A549 (cell line): ENCODE measurements at regions not wholly inside any gene's neighbourhood (a gene's known extent, or its start where the extent isn't known, plus 50 kb on each side); places are given as distances from the start of the nearest gene placed in this dataset.

Experiments used
- CHD2 ChIP-seq: fragments of 150-350 bp; IDR thresholded peaks from 2 replicates; pipeline ENCODE4 v1.6.1; 2014; ENCODE audit warnings: low read length; ENCODE audit not compliant: partially characterized antibody
- CTCF ChIP-seq: fragments of >200 bp; sonication (Bioruptor Twin); formaldehyde crosslinking; IDR thresholded peaks from 3 replicates; pipeline ENCODE4 v1.5.1; 2016
- GATA3 ChIP-seq: IDR thresholded peaks from 2 replicates; pipeline ENCODE4 v1.6.1; 2012; ENCODE audit warnings: borderline replicate concordance
- JUNB ChIP-seq: fragments of >200 bp; sonication (Bioruptor Twin); formaldehyde crosslinking; IDR thresholded peaks from 2 replicates; pipeline ENCODE4 v1.6.1; 2016
- POLR2A ChIP-seq: IDR thresholded peaks from 2 replicates; pipeline ENCODE4 v1.6.1; 2012; ENCODE audit warnings: mild to moderate bottlenecking, low read length
- USF2 ChIP-seq: fragments of 450-650 bp; IDR thresholded peaks from 2 replicates; pipeline ENCODE4 v1.6.1; 2014; ENCODE audit warnings: antibody characterized with exemption

- TF ChIP-seq GATA3 (no peak), USF2 (no peak), CTCF (no peak), POLR2A (no peak), JUNB (no peak), CHD2 (no peak)
Measured at GRCh38 chr11:29319210-29319609, 697.6 kb downstream of the KCNA4 start.
